ENCODE measurements at regions not wholly inside any gene's neighbourhood (a gene's known extent, or its start where the extent isn't known, plus 50 kb on each side); places are given as distances from the start of the nearest gene placed in this dataset.

DNA sequence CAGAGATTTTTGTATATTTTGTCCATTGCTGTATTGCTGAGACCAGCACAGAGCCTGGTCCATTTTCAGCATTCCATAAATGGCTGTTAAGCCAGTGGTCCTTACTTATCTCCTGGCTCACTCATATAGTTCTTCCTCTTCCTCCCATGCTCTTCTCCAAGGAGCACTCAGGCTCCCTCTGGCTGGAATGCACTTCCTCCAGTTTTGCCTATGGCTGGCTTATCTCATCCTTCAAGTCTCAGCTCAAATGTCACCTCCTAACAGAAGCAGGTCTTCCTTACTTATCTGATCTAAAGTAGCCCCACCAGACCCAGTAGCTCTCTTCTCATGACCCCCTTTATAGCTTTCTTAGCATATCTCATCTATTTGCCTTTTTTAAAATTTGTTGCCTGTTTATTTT lies 146.9 kb downstream of the SLC30A10 start:
- TF ChIP-seq CTCF (IDR thresholded peaks at IDR 0.05) (no peak), POLR2A (IDR thresholded peaks at IDR 0.05) (no peak)

Measured in ovary (tissue), 3 donors.